Upper lobe of left lung (tissue), 6 donors: ENCODE measurements at regions not wholly inside any gene's neighbourhood (a gene's known extent, or its start where the extent isn't known, plus 50 kb on each side); places are given as distances from the start of the nearest gene placed in this dataset.

Source experiments
- ATAC-seq, 2 donors: fragments of 200-7000 bp; cut with Tn5 transposase; one replicate each; pipeline ENCODE4 v1.9.1; 2022; ENCODE audit warnings: mild to moderate bottlenecking in 2 of 2, moderate library complexity in 2 of 2; ENCODE audit not compliant: low FRiP score in 2 of 2
- DNase-seq, 2 donors: peaks; one replicate each; pipeline ENCODE4 v3.0.0-alpha.2; 2019 to 2020
- H3K27ac ChIP-seq, 4 donors: fragments of 200-600 bp; sonication (generic); one replicate each; pipeline ENCODE4 v1.5.1; 2016 to 2019
- H3K27me3 ChIP-seq, 4 donors: fragments of 200-600 bp; sonication (generic); one replicate each; pipeline ENCODE4 v1.5.1; 2017 to 2019
- H3K36me3 ChIP-seq, 4 donors: fragments of 200-600 bp; sonication (generic); one replicate each; pipeline ENCODE4 v1.5.1; 2016 to 2019
- H3K4me1 ChIP-seq, 4 donors: fragments of 200-600 bp; sonication (generic); one replicate each; pipeline ENCODE4 v1.5.1; 2018 to 2019
- H3K4me3 ChIP-seq, 4 donors: fragments of 200-600 bp; sonication (generic); one replicate each; pipeline ENCODE4 v1.5.1; 2017 to 2019; ENCODE audit warnings: mild to moderate bottlenecking in 2 of 4, moderate library complexity in 1 of 4
- H3K9me3 ChIP-seq, 4 donors: fragments of 200-600 bp; sonication (generic); one replicate each; pipeline ENCODE4 v1.5.1; 2018 to 2019
- CTCF ChIP-seq, 6 experiments: fragments of 450-650 bp in 4 of 6; fragments of 200-600 bp in 2 of 6; sonication (generic) in 2 of 6; IDR thresholded peaks; one replicate each; pipeline ENCODE4 v1.5.1; 2016 to 2019; ENCODE audit warnings: antibody characterized with exemption in 6 of 6
- EP300 ChIP-seq, 4 donors: sonication (generic); formaldehyde crosslinking; IDR thresholded peaks; one replicate each; pipeline ENCODE4 v1.5.1; 2017; ENCODE audit warnings: antibody characterized with exemption in 4 of 4, control low read depth in 2 of 4
- POLR2A ChIP-seq, 4 donors: fragments of 450-650 bp; IDR thresholded peaks; one replicate each; pipeline ENCODE4 v1.5.1; 2016 to 2017; ENCODE audit warnings: antibody characterized with exemption in 4 of 4, mild to moderate bottlenecking in 2 of 4
- POLR2AphosphoS5 ChIP-seq, 2 donors: sonication (generic); formaldehyde crosslinking; IDR thresholded peaks; one replicate each; pipeline ENCODE4 v1.5.1; 2017; ENCODE audit warnings: antibody characterized with exemption in 2 of 2
- WGBS, 2 donors: methylation state at CpG; one replicate each; pipeline ENCODE4 v1.1.5; 2017 to 2018; 5-methylcytosine and 5-hydroxymethylcytosine counted together
- donor health status: DM: no; HTN: no; CAD: no; lungs with moderate emphysema.
- donor health status: DM: no; HTN: yes; CAD: no; lungs with severe emphysema.

DNA sequence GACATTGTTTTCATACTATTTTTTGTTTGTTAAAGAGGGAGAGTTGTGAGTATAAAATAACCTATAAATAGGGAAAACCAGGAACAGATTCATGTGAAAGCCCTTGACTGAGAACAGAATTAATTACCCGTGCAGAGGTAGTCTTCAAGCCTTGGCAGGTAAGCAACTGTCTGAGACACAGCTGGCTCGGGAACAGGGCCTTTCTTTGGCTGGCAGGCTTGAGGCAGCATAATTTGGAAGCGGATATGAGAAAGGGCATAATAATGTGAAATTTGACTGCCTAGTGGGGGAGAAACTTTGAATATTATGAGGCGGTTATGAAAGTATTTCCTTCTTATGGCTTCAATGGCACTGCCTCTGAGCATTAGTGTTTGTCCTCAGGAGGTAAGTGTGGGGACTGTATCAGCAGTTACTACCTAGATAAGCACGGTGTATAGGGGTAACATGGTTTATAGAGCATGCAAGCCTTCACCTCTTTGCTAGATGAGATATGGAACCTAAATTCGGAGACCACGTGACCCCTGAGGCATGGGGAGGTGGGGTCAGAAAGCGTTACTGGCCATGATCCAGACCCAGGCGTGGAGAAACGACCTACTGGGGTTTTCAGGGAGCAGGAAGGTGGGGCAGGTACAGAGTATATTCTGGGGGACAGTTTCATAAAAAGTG lies 210.2 kb upstream of the GAS1 start:
- DNase-seq (no peak), ATAC-seq (no peak)
- 82 to 83% methylated on average over 10 of the region's 10 CpGs for WGBS, 2 donors
- H3K4me1 ChIP-seq = no peaks in the 10 kb centered on the region
- H3K27me3 ChIP-seq = no peaks in the 10 kb centered on the region
- TF ChIP-seq EP300 (IDR thresholded peaks at IDR 0.05) (no peak), POLR2A (IDR thresholded peaks at IDR 0.05) (no peak), POLR2AphosphoS5 (IDR thresholded peaks at IDR 0.05) (no peak), CTCF (IDR thresholded peaks at IDR 0.05) (no peak)
- no peaks in the 10 kb centered on the region for H3K9me3 ChIP-seq
- H3K4me3 ChIP-seq = no peak overlapping the region
- no peaks in the 10 kb centered on the region for H3K36me3 ChIP-seq
- H3K27ac ChIP-seq = no peak overlapping the region

- H3K9me3 ChIP-seq = no peaks in the 10 kb centered on the region
- no peaks in the 10 kb centered on the region for H3K27me3 ChIP-seq
- H3K36me3 ChIP-seq = no peaks in the 10 kb centered on the region
- no peak for TF ChIP-seq POLR2AphosphoS5 (IDR thresholded peaks at IDR 0.05)
- no peak for TF ChIP-seq POLR2A (IDR thresholded peaks at IDR 0.05)
- TF ChIP-seq CTCF (IDR thresholded peaks at IDR 0.05) = no peak
- no peak for TF ChIP-seq EP300 (IDR thresholded peaks at IDR 0.05)
- no peak overlapping the region for H3K27ac ChIP-seq
- no peak overlapping the region for H3K4me3 ChIP-seq
- ATAC-seq (no peak), DNase-seq (no peak)
- WGBS, 2 donors = 79 to 89% methylated on average over 2 of the region's 2 CpGs
- H3K4me1 ChIP-seq = no peaks in the 10 kb centered on the region
Measured at GRCh38 chr9:87158765-87159164, 211.5 kb upstream of the GAS1 start.

DNA sequence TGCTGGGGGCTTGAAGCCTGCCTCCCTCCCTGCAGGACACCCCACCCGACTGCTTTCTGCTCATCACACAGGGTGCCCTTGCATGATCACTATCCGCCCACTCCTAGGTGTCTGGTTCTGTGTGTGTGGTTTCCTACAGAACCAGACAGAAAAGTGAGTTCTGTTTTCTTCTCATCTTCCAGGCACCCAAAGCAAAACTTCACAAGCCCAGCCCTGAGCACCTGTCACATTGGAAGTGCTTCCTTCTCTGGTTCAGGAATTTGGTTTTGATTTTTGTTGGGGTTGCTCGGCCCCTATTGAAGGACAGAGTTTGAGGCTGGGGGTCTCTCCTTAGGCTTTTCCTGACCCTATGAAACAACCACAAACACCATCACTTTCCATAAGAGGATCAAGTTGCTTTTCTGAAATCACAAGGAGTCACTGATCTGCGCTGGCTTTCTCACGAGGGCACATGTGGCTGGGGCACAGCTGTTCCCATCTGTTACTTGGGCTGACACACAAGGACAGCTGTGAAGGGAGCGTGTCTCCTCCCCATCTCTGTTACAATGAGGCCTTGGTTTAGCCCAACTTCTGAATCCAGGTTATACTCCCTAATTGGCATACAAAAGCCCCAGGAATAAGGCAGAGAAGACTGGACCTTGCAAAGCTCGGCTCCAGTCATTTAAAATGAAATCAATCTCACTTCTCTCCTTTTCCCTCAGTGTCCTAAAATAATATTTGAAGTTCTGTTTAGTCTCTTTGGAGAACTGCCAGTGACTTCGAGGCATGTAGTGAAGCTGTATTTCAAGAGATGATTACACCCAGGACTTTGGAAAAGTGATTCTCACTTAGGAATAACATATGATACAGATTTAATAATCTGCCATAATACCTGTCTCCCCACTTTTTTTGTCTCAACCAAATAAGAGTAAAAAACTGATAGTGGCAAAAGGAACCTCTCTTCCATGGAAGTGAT lies 213.1 kb upstream of the GAS1 start:
- DNase-seq (no peak), ATAC-seq (no peak)
- H3K27ac ChIP-seq = no peak overlapping the region
- H3K9me3 ChIP-seq = no peaks in the 10 kb centered on the region
- H3K4me3 ChIP-seq = no peak overlapping the region
- H3K27me3 ChIP-seq = no peaks in the 10 kb centered on the region
- 65 to 77% methylated on average over 8 of the region's 8 CpGs for WGBS, 2 donors
- H3K36me3 ChIP-seq = no peaks in the 10 kb centered on the region
- no peaks in the 10 kb centered on the region for H3K4me1 ChIP-seq
- TF ChIP-seq CTCF (IDR thresholded peaks at IDR 0.05) = no peak
- peak; percentile 20 to 65 for TF ChIP-seq POLR2AphosphoS5 (IDR thresholded peaks at IDR 0.05)

DNA sequence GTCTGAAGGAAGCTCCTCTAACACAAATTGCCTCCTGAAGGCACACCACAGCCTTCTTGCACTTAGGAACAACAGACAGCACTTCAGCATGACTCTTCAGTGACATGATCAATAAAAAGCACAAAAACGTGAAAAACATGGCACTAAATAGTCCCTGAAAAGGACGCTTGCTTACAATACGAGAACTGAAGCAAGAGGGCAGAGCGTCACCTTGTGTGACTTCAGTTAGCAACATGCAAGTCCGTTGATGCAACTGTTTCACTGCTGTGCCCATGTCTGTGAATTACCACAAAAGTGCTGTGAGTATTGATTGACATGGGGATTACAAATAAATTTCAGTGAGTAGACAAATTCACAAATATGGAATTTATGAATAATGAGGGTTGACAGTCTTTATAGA lies 219.9 kb upstream of the GAS1 start:
- ATAC-seq (no peak), DNase-seq (no peak)
- H3K9me3 ChIP-seq = no peaks in the 10 kb centered on the region
- TF ChIP-seq CTCF (IDR thresholded peaks at IDR 0.05) (no peak), EP300 (IDR thresholded peaks at IDR 0.05) (no peak), POLR2A (IDR thresholded peaks at IDR 0.05) (no peak), POLR2AphosphoS5 (IDR thresholded peaks at IDR 0.05) (no peak)
- no peaks in the 10 kb centered on the region for H3K36me3 ChIP-seq
- H3K4me3 ChIP-seq = no peak overlapping the region
- H3K27me3 ChIP-seq = no peaks in the 10 kb centered on the region
- 85 to 90% methylated on average over 5 of the region's 5 CpGs for whole genome bisulfite sequencing, 2 donors
- no peaks in the 10 kb centered on the region for H3K4me1 ChIP-seq
- no peak overlapping the region for H3K27ac ChIP-seq
